ENCODE measurements at regions not wholly inside any gene's neighbourhood (a gene's known extent, or its start where the extent isn't known, plus 50 kb on each side); places are given as distances from the start of the nearest gene placed in this dataset.

DNA sequence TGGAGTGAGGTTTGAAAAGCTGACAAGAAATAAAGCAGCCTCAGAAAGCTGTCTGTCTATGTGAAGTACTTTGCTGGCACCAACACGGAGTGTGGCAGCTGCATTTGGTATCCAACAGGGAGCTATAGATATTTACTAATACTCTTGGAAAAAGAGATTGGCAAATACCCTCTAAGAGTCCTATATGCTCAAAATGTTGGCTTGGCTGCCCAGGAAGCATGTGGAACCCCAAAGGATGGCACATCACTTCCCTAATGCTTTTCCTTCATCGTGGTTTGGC is 398.3 kb downstream of the TLE4 start:
- DNase-seq = no peak

DNA sequence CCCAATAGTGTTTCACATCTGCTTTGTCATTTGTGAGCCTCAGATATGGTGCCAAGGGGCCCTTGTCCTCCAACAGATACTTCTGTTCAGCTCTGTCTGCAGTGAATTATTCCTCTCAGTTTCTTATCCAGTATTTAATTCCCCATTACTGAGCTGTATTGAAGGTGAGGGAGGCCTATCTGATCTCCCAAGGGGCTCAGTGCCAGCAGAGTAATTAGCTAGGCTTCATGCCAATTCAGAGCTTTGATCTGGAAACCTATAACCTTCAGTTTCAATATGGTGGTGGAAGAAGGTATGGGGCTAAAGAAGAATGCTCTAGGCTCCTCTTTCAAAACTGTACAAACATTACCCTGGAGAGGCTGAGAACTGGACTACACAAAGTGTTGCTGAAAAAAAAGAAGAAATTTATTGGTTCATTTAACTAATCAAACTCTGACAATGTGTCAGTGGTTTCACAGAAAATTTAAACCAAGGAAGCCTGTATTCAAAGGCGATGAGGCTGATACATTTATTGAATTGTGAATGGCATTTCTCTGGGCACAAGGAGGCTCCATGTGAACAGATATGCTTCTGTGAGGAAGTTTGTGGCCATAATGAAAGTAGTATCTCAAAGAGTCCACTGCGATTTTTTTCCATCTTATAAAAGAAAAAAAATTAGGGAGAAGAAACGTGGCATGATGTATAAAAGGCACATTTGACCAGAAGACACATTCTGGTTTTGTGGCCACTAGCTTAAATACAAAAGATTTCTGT is 397.8 kb downstream of the TLE4 start:
- no peak for DNase-seq

DNA sequence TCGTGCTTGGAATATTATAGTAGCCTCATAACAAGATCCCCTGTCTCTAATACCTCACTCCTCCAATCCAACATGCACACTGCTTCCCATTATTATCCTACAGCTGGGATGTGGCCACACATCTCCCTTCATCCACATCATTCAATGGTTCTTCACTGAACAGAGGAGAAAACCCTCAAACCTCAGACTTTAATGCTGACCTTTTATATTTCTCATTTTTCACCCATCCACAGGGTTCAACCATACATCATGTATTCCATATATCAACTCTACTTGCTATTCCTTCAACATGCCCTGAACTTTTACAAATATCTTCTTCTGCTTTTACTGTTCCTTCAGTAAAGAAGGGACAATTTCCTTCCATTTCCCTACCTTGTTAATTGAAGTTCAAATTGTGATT is 396.8 kb downstream of the TLE4 start:
- no peak for DNase-seq

DNA sequence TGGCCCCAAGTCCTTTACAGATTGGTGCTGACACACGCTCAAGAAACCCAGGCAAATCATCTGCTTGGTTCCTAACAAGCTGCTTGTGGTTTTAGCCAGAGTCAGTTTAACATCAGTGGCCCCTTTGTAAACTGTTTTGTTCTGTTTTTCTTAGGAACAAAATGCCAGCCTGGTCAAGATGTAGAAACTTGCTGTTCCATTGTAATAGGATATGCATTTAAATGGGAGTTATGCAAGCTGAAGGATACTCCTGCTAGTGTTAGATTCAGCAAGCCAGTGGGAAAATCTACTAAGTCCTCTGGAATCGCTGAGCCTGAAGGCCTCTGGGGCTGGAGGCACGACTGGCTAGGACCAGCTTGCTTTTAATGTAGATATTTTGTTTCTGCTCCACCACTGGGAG is 391.1 kb downstream of the TLE4 start:
- DNase-seq = no peak

DNA sequence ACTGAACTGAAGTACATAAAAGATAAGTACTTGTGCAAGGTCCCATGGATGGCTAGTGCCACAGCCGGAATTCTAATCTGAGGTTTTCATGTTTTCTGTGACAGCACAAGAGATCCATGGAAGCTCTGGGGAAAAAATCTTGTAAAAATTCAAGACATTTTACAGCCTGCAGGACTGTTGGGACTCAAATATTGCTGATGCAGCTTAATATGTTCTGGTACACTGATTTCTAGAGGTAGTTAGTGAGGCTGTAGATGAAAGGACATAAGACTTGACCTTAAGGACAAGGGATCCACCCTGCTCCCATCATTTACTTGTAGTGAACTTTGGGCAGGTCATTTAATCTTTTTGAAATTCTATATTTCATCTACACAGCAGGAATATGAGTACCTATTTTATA is 390.4 kb downstream of the TLE4 start:
- no peak for DNase-seq

DNA sequence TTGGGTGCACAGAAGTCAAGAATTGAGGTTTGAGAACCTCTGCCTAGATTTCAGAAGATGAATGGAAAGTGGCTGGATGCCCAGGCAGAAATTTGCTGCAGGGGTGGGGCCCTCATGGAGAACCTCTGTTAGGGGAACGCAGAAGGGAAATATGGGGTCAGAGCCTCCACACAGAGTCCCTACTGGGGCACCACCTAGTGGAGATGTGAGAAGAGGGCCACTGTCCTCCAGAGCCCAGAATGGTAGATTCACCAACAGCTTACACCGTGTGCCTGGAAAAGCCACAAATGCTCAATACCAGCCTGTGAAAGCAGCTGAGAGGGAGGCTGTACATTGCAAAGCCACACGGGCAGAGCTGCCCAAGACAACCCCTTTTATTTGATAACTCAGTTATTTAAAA is 383.5 kb downstream of the TLE4 start:
- no peak for DNase-seq

DNA sequence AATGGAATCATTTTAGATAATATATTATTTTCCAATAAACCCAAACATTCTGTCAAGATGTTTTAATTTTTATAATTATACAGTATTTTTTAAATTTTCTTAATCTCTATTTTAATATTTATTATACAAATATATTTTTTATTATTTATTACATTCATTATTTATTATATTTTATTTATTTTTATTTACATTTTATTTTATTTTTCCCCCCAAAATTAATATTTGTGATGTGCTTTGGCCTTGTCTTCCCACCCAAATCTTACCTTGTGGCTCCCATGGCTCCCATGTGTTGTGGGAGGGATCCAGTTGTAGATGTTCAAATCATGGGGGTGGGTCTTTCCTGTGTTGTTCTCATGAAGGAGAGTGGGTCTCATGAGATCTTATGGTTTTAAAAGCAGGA is 382.1 kb downstream of the TLE4 start:
- DNase-seq = no peak

DNA sequence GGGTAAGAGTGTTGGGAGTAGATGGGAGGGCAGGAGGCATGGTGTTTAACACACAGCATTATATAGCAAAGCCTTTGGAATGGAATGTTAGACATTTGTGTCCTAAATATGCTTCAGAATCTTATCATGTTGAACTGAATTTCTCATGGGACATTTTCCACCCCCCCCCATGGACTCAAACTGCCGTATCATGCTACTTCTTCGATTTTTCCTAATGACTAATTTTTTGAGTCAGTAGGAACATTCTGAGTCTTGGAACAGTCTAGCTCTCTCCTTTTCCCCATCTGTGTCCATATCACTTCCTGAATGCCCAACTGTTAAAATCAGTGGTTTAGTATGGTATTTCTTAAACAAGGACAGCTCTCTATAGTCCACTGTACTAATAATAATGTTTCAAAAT is 380.6 kb downstream of the TLE4 start:
- DNase-seq = no peak

DNA sequence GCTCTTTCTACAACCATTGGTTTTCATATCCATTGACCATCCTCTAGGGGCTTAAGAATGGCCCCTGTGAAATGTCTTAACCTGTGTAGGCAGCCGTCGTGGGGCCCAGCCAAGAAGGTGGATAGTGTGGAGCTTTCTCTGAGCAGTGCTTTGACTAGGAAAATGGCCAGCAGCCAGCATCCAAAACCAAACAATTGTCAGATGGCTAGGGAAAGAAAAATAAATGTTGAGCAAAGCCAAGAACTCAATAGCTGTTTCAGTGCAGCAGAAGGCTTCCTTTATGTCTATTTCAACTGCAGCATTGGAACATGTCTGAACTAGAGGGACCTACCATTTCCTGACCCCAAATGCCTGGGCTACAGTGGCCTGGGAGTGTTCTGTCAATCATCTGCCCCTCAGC is 374.9 kb downstream of the TLE4 start:
- no peak for DNase-seq

DNA sequence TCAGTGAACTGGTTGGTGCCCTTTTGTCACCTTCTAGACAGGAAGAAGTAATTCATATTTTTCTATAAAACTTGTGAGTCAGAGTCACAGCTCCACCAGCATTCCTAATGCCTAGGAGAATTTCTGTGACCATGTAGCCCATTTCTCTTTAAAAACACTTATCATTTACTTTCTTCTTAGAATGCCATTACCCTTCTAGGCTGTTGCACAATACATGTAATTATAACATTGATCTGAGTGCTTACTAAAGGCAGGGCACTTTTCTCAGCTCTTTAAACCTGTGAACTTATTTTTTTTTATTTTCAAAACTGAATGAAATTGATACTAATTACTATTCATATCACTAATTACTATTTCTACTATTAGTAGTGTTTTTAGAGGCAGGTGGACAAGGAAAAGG is 373.7 kb downstream of the TLE4 start:
- DNase-seq = no peak

DNA sequence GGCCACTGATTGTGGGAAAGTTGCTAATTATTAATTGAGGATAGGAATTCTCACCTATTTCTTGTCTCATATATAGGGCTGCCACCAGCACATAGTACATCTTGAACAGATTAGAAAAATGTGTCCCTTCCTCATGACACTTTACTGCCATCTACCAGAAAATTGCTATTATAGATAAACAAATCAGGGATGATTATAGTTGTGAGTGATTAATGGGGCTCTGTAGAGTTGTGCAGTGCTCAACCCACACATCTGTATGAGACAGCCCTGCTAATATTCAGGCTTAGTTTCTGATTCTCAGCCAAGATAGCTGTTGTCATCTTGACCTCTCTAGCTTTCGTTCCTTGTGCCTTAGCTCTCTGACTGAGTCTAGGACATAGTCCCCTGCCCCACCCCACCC is 373.3 kb downstream of the TLE4 start:
- DNase-seq = no peak

DNA sequence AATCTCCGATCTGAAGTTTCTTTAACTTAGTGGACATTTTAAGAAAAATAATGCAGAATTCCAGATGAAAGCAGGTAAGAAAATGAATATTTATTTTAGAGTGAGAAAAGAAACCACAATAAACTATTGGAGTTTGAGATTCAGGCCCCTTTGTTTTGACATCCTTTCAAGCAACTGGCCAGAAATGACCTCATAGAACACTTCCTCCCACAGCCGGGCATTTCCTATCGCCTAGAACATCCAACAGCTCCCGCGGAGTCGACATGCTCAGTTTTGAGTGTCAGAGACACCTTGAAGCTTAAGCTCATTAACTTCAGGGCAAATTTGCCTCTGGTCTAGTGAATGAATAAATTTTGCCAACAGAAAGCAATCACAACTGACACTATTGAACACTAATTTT is 369.2 kb downstream of the TLE4 start:
- DNase-seq = no peak

DNA sequence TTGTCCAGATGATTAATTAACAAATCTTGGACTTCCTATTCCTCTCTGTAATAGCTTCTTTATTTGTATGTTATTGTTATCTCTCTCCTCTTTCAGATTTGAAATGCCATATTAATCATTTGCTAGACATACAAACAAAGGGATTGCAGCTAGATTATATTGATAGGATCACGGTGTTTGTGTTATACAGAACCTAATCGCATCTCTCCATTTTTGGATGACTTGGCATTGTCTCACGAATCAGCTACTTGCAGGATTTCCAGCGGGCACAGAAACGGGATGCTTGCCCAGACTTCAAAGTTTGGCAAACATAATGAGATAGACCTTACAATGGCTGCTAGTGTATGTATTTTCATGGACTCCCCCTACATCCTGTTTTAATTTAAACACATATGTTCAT is 368.1 kb downstream of the TLE4 start:
- DNase-seq = no peak

DNA sequence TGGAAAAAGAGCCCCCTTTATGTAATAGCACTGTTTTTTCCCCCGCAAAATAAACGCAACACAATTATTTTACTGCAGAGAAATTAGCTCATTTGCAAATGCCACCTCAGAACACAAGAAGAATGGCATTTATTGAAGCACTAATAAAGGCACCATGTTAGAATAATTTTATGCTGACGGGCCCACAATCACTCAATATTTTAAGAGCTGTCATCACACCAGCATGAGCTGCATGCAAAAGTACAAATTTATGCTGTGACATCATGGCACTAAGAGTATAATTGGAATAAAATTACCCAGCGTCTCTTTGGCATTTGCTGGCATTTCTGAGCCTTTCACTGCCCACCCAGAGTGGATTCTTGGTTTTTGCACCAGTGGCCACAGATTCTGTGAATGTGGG is 364.6 kb downstream of the TLE4 start:
- no peak for DNase-seq

DNA sequence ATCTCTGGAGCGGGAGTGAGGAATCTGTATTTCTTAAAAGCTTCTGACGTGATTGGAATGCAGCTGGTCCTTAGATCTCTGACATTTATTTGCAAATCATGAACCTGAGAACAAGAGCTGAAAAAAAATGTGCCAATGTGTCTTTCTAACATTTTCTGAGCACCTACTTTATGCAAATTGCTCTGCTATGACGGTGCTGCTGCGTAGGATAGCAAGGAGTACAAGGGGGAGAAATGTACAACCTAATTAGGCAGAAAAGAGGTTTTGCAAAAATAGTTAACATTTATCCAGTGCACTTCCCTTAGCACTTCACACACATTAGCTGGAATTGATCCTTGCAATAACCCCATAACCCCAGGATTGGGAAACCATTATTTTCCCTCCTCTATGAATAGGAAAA is 357.5 kb downstream of the TLE4 start:
- DNase-seq = no peak

DNA sequence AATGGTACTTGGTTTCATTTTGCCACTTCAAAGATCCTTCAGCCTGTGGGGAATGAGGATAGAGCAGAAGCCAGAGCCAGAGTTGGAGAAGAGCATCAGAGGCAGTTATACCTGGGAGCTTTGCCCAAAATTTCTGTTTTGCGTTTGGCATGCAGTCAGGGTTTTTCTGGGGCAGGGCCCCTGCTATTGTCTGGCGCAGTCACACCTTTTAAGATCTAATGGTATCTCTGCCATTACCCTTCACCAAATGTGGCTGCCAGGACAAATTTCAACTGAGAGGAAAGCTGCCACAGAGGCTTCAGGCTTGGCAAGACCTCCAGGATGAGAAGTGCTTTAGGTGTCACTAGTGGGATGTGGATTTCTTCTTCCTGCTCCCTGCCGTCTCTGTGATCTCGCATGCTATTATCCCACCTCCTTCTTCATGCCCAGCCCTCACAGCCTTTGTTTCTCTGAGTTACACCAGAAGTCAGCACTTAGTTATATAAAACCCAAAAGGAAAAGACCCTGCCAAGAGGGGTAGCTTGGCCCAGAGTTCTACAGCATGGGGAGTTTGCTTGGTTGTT is 357.0 kb downstream of the TLE4 start:
- DNase-seq = no peak

DNA sequence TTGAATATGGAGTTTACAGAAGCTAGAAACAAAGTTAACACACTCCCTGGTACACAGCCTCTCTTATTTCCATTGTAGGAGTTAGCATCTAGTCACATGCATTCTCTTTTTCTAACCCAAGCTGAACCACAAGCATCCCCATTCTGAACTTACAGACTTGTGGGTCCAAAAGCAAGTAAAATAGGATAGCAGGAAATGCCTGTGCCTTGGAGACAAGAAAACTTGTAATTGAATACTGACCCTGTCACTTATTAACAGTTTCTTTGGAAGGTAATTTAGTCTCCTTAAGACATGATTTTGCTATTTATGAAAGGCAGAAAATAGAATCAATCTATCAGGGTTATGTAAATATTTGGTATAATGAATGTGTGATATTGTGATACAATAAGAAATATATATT is 353.6 kb downstream of the TLE4 start:
- DNase-seq = no peak

DNA sequence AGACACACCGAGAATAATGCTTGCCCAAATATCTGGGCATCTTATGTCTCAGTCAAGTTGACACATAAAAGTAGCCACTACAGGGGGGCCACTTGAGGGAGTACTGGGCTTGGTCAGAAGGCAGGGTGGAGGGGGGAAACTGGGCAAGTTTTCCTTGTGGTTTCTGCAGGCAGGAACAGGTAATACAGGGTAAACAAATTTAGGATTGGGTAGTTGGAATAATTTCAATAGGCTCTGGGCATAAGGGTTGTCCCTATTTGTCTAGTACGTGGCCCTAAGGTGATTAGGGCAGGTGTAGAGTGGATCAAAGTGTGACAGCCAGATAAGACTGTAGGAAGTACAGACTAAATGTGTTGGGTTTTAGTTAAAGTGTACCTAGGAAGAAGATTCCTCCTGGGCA is 353.1 kb downstream of the TLE4 start:
- no peak for DNase-seq

DNA sequence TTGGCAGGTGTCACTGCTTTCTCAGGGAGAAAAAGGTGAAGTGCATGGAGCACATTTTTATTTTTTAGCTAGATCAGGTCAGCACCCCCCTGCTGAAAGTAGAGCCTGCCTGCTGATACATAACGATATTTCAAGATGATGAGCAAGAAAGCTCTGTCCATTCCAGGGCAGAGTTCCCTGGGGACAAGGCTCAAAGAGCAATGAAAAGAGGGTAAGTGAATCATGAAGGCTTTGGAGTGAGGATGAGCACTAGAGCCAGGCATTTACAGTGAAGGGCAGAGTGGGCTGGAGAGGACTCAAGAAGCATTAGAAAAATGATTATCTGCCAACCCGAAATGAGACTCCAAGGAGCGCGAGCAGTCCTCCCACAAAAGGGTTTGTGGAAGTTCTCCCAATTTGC is 345.7 kb downstream of the TLE4 start:
- DNase-seq = no peak

DNA sequence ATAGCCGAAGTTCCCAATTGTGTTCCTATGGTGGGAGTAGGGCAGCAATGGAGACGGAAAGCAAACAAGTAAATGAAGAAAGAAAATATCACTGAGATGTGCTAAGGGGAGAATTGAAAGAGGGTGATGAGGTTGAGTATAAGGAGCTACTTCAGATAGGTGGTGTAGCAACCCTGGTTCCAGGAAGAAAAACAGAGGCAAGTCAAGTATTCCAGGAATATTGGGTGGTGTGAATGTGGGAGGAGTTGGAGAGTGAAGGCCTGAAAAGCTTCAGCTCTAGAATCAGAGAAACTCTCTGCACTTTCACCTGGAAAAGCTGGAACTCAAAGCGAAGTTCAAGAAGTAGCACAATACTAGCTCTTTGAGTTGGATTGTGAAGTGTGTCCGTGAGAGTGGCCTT is 342.1 kb downstream of the TLE4 start:
- DNase-seq = no peak

DNA sequence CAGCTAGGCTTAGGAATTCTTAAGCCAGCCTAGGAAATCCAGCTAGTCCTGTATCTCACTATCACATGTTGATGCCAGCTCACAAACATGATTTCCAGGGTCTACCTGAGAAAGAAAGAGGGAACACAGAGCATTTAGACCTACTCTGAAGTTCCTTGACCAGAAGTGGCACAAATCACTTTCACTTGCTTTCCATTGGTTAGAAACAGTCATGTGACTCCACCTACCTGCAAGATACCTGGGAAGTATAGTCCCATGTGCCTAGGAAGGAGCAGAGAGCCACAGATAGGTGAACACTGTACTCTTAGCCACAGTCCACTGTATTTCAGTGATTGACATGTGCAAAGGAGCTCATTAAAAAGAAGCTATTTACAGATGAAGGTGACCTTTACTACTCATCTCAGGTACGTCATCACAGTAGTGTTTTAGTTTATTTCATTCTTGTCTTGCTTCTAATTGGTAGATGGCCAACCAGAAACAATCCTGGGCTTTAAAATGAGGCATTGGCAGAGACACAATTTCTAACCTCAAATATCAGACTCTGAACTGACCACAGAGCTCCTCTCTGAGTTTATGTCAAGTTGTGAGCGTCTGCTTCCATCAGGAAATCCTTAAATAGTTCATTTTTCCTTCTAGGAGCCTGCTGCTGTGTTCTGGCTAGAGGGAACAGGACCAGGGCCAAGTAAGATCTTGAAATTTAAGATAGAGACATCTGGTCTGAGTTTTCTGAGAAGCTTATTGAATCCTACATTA is 340.7 kb downstream of the TLE4 start:
- DNase-seq = no peak

DNA sequence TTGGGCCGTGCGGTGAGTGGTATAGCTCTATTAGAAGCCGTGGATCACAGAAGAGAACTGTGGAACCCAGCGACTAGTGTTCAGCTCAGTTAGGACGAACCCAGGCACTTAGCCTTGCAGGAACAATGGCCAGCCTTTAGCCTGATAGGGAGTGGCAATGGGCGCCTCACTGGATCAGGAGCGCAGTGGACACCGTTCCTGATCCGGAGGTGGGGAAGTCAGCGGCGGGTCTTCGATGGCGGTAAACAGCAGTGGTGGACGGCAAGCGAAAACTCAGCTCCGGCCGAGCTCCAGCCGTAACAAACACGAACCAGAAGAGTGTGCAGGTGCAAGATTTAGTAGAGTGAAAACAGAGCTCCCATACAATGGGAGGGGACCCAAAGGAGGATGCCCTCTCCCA is 340.0 kb downstream of the TLE4 start:
- DNase-seq = no peak

DNA sequence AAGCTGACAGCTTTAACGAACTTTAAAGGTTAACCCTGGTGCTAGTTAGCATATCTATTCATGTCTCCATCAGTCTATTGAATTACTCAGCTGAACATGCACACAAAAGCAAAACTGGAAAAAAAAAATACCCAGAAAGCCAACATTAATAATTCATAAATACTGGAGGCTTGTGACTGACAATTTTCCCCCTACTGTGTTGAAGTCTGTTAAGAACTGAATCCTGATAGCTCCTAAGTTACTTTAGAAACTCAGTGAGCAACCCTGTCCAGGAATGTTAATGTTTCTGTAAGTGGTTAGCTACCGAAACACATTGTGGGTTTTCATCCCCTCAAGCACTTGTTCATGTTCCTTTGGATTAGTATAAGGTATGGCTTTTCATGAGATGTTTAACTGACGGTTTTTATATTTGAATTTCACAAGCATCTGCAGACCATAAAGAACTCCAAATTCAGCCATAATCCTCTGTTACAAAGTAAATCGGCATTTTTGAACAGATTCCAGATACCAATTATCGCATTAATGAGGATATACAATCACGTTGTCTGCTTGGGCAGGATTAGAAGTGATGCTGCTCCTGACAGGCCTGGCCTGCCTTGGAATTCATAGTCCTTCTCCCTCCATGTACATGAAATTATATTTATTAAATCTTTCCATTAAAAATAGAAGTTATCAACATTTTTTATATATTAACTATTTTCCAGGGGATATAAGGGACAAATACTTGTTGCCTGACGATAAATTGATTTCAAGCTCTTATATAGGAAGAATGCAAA is 331.2 kb downstream of the TLE4 start:
- DNase-seq = no peak

DNA sequence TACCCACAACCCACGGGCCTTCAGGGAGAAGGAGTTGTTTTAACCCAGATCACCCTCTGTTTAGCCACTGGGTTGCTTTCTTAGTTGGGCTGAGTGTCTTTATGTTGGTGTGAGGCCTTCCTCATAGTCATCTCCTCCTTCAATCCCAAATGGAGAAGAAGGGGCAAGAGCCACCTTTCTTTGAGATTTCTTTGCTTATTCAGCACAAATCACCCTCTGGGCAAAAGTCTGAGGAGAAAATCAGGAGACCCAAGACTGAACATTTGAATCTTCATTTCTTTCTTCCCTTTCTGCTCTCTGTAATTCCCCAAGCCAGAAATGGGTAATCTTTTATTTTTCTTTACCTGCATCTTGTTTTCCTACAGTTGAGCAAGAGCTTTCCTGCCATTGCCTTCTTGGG is 329.0 kb downstream of the TLE4 start:
- DNase-seq = no peak

Measured in amniotic stem cell (primary cell).